Neural crest cell (in vitro differentiated cells): ENCODE measurements at regions not wholly inside any gene's neighbourhood (a gene's known extent, or its start where the extent isn't known, plus 50 kb on each side); places are given as distances from the start of the nearest gene placed in this dataset.

Experiments used
- DNase-seq: peaks from one replicate; pipeline ENCODE4 v3.0.0; 2021; ENCODE audit warnings: low read depth, mixed read lengths, low spot score
- H3K27ac Mint-ChIP-seq: one replicate; pipeline ENCODE4 v1.8.0; 2021; ENCODE audit warnings: mild to moderate bottlenecking, mixed read lengths; ENCODE audit not compliant: unreplicated experiment
- H3K27me3 Mint-ChIP-seq: 2 replicates; pipeline ENCODE4 v1.8.0; 2021; ENCODE audit warnings: low read depth, mild to moderate bottlenecking, mixed read lengths
- H3K36me3 Mint-ChIP-seq: 2 replicates; pipeline ENCODE4 v1.8.0; 2021; ENCODE audit warnings: low read depth, mild to moderate bottlenecking, mixed read lengths
- H3K4me1 Mint-ChIP-seq: 2 replicates; pipeline ENCODE4 v1.8.0; 2021; ENCODE audit warnings: mixed read lengths
- H3K4me3 Mint-ChIP-seq: one replicate; pipeline ENCODE4 v1.8.0; 2021; ENCODE audit warnings: mild to moderate bottlenecking, mixed read lengths
- H3K9me3 Mint-ChIP-seq: 2 replicates; pipeline ENCODE4 v1.8.0; 2021; ENCODE audit warnings: mixed read lengths
- CTCF ChIP-seq: fragments of 200-600 bp; sonication (generic); conservative IDR thresholded peaks from 2 replicates; pipeline ENCODE4 v1.5.0; 2021; ENCODE audit warnings: antibody characterized with exemption, mild to moderate bottlenecking

GRCh38 chr20:39282619-39283092 lies 320.5 kb downstream of the DHX35 start:
- H3K36me3 Mint-ChIP-seq = peaks cover 2% of the 10 kb centered on the region
- no peak overlapping the region for H3K4me3 Mint-ChIP-seq
- TF ChIP-seq CTCF = no peak
- DNase-seq = no peak
- H3K4me1 Mint-ChIP-seq = peaks cover 8% of the 10 kb centered on the region
- H3K27ac Mint-ChIP-seq = no peak overlapping the region
- H3K9me3 Mint-ChIP-seq = peaks cover 5% of the 10 kb centered on the region
- H3K27me3 Mint-ChIP-seq = peaks cover 24% of the 10 kb centered on the region

- H3K36me3 Mint-ChIP-seq = peaks cover 4% of the 10 kb centered on the region
- H3K4me3 Mint-ChIP-seq = no peak overlapping the region
- H3K27ac Mint-ChIP-seq = no peak overlapping the region
- no peak for TF ChIP-seq CTCF
- DNase-seq = no peak
- H3K4me1 Mint-ChIP-seq = peaks cover 8% of the 10 kb centered on the region
- peaks cover 24% of the 10 kb centered on the region for H3K27me3 Mint-ChIP-seq
- H3K9me3 Mint-ChIP-seq = peaks cover 6% of the 10 kb centered on the region
These were observed 318.7 kb downstream of the DHX35 start for GRCh38 chr20:39280875-39281274.

GRCh38 chr20:39278230-39278788 lies 316.2 kb downstream of the DHX35 start:
- H3K4me3 Mint-ChIP-seq = no peak overlapping the region
- H3K27me3 Mint-ChIP-seq = peaks cover 19% of the 10 kb centered on the region
- peaks cover 8% of the 10 kb centered on the region for H3K36me3 Mint-ChIP-seq
- H3K27ac Mint-ChIP-seq = no peak overlapping the region
- DNase-seq = no peak
- peaks cover 11% of the 10 kb centered on the region for H3K9me3 Mint-ChIP-seq
- TF ChIP-seq CTCF = no peak
- peaks cover 8% of the 10 kb centered on the region for H3K4me1 Mint-ChIP-seq

GRCh38 chr20:39277185-39277584 lies 315.0 kb downstream of the DHX35 start:
- H3K4me1 Mint-ChIP-seq = peaks cover 8% of the 10 kb centered on the region
- peaks cover 11% of the 10 kb centered on the region for H3K9me3 Mint-ChIP-seq
- no peak overlapping the region for H3K27ac Mint-ChIP-seq
- peaks cover 8% of the 10 kb centered on the region for H3K36me3 Mint-ChIP-seq
- DNase-seq = no peak
- no peak overlapping the region for H3K4me3 Mint-ChIP-seq
- H3K27me3 Mint-ChIP-seq = peaks cover 12% of the 10 kb centered on the region
- no peak for TF ChIP-seq CTCF

GRCh38 chr20:39270837-39271604 lies 308.9 kb downstream of the DHX35 start:
- H3K4me3 Mint-ChIP-seq = no peak overlapping the region
- TF ChIP-seq CTCF = no peak
- peaks cover 11% of the 10 kb centered on the region for H3K4me1 Mint-ChIP-seq
- DNase-seq = no peak
- H3K36me3 Mint-ChIP-seq = peaks cover 4% of the 10 kb centered on the region
- no peak overlapping the region for H3K27ac Mint-ChIP-seq
- peaks cover 6% of the 10 kb centered on the region for H3K9me3 Mint-ChIP-seq
- peaks cover 4% of the 10 kb centered on the region for H3K27me3 Mint-ChIP-seq
